OCI-M1 (cell line): ENCODE measurements at regions not wholly inside any gene's neighbourhood (a gene's known extent, or its start where the extent isn't known, plus 50 kb on each side); places are given as distances from the start of the nearest gene placed in this dataset.

ENCODE experiments used
- DNase-seq: peaks from one replicate; lab custom pipeline; 2025; lab: John Stamatoyannopoulos, UW

DNA sequence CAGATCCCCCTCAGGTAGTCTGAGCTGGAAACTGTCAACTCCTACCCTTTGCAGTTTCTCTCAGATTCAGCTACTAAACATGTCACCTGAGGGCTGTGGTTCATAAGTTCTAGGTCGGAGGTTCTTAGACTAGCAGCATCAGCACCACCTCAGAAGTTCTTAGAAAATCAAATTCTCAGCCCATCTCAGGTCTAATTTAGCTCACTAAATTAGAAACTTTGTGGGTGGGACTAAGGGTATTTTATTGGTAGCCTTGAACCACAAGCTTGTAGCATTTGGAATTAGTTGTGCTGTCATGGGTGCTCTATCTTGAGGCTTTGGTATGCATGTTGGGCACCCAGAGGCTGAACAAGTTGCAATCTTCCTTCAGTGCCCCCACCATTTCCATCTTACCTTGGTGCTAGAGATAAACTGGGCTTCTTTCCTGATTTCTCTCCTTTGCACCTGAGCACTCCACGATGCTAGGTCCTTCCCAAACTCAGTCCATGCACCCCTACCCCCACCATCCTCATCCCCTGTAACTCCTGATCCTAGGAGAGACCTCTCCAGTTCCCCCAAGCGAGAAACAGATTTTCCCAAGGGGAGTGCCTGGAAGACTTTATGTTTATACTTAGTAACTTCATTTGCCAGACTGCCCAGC is 54.2 kb downstream of the S1PR1 start:
- peak; percentile 33 for DNase-seq

DNA sequence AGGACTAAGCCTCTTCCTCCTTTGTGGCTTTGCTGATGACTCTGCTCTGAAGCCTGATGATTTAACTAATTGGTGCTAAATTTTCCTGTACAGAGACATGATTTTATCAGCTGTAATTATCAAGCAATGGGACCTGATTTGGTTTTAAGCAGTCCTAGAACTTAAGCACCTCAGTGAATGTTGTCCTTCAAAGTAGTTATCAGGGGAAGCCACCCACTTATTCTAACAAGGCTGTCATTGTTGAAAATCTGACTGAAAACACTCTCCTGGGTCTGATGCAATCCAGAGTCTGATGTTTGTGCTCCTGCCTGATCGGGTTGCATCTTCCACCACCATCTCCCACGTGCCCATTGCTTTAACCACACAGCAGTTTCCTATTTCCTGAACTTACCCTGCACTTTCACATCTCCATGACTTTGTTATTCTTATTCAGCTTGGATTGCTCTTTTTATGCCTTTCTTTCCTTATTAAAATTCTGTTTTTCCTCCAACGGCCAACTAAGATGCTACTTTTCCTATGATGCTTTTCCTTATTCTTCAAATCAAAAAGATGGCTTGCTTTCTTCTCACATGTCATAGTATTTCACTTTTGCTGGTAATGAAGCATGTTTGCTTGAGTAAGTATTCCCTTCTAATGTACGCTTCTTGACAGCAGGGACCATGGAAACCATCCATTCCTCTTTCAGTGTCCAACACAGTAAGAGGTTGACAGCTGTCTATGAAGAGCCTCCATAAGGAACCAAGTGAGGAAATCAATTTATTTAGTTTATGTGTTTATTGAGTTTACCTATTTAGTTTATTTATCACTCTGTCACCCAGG is 55.0 kb downstream of the S1PR1 start:
- peak; percentile 93 for DNase-seq

DNA sequence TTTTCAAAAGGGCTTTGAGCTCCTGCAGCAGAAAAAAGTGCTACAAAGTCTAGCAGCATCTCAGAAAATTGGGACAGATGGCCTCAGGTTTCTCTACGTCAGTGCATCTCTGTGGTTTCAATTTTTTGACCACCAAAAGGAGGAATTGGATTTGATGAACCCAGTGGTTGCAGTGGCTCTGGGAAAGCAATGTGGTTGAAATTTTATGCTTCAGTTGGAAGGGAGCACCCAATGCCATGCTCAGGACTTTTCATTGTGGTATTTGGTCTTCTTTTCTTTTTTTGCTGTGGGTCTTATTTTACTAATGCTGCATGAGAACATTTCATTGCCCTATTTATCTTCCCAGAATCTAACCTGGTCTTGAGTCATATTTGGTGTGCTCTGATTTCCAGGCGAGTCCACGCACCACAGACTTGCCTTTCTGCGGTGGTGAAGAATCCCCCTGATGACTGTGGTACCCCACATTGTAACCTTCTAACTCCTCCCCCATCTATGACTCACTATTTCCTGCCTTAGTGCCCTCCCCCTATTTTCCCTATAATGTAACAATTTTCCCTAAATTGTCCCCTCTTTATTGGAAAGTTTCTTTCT is 56.7 kb downstream of the S1PR1 start:
- peak; percentile 66 for DNase-seq

DNA sequence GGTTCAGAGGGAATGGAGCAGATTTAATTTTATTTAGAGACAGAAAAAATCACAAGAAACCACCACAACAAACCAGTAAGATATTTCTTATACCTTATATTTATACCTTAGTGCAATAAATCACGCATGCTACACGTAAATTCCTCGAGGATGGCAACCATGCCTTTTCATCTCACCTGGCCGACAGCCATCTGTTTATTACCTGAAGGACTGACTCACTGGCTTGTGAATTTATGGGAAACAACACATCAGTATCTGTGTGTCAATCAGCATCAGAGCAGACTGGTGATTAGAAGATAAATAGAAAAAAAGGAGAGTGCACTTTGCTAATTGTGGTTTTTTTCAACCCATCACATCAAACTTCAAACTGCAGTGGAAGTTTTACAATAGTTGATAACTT is 58.4 kb downstream of the S1PR1 start:
- no peak for DNase-seq

DNA sequence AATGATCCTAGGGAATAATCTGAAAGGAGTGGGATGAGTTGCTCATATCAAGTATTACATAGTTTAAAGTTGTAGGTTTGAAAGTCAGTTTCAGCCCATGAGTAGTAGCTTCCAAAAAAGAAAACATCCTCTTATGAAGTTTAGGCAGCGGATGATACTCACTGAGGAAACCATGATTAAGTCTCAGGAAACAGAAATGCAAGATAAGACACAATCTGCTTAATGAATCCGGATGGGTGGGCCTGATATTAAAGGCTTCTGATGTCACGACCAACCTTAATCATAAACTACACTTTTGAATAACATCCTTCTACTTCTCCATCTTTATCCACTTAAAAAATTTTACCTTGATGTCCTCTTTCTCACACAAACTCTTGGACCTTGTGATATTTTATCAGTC is 61.8 kb downstream of the S1PR1 start:
- no peak for DNase-seq

DNA sequence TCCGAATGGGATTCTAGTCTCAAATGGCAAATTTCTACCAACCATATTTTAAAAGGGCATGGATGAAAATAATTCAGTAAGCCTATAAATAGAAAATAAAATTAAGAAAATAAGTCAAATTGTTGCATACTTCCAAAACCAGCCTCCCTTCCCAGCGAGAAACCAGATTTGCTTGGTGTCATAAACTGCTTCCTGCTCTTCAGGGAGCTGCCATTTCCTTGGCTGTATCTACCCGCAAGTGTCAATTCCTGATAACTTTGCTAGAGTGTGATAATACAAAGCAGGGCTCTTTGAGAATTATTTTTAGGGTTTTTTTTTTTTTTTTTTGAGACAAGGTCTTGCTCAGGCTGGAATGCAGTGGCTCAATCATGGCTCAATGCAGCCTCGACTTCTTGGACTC is 62.3 kb downstream of the S1PR1 start:
- no peak for DNase-seq

DNA sequence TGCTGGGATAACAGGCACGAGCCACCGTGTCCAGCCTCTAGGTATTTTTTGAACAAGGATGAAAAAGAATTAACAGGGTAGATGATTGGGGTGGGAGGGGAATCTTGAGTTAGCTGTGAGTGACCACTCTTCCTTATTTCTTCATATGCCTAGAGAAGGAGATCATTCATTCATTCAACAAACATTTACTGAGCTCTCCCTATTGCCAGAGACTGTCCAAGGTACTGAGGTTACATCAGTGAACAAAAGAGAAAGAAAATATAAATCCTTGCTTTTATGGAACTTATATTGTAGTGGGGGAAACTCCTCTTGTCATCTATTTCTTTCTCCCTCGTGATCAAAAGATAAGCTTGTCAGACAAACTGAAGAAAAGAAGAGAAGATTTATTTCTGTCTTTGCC is 62.9 kb downstream of the S1PR1 start:
- peak; percentile 5 for DNase-seq

DNA sequence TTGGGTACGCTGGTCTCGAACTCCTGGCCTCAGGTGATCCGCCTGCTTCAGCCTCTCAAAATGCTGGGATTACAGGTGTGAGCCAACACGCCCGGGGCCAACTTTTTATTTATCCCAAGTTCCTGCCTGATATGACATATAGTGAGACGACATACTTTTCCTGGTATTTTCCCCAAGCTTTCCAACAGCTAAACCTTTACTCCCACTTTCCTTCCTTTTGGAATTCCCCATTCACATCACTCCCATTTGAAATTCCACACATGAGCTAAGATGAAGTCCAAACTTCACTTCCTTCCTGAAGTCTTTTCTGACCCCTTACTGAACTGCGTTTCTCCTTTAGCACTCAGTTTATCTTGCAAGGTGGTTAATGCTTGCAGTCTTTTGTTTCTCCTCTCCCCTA is 64.1 kb downstream of the S1PR1 start:
- DNase-seq: no peak

DNA sequence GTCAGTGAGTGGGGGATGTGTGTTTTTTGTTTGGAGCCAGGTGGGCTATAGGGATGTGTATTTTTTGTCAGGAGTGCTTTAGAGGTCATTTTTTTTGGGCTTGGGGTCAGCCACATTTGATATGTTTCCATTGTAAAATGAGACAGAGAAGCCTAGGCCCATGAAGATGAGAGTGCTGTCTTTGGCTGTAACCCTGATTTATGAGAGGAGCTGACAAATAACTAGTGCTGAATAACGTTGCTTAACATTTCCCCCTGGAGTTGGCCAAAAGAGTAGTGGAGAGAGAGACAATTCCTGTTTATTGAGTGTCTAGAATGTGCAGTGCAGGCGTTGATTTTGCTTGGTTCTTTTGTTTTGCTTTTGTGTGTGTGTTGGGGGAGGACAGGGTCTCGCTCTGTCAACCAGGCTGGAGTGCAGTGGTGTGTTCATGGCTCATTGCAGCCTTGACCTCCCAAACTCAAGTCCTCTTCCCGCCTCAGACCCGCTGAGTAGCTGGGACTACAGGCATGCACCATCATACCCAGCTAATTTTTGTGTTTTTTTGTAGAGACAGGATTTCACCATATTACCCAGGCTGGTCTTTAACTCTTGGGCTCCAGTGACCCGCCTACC is 64.7 kb downstream of the S1PR1 start:
- no peak for DNase-seq

DNA sequence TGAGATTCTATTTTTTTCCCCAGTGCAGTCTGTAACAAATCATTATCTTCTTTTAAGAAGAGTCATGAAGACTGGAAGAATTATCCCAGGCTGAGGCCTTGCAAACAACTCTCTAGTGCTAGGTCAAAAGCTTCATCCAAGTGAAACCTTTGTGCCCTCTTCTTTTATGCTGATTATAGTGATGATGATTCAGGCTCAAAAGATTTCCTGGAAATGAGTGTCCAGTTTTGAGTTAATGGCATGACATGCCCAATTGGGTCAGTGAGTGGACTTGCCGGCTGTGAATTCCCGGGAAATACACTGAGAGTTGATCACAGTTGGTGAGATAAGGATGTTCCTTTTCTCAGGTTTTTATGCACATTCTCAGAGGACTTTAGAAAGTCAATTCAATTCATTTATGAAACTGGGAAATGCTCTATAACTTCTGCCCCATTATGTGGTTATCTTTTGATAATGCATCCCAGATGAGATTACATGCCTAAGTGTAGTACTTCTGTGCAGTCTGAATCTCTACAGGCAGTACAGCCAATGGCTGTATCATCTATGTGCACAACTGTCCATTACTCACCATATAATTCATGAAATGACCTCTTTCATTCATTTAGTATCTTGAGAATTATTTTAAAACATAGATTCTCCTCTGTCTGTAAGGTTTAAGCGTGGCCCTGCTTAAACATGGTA is 66.2 kb downstream of the S1PR1 start:
- DNase-seq: no peak

DNA sequence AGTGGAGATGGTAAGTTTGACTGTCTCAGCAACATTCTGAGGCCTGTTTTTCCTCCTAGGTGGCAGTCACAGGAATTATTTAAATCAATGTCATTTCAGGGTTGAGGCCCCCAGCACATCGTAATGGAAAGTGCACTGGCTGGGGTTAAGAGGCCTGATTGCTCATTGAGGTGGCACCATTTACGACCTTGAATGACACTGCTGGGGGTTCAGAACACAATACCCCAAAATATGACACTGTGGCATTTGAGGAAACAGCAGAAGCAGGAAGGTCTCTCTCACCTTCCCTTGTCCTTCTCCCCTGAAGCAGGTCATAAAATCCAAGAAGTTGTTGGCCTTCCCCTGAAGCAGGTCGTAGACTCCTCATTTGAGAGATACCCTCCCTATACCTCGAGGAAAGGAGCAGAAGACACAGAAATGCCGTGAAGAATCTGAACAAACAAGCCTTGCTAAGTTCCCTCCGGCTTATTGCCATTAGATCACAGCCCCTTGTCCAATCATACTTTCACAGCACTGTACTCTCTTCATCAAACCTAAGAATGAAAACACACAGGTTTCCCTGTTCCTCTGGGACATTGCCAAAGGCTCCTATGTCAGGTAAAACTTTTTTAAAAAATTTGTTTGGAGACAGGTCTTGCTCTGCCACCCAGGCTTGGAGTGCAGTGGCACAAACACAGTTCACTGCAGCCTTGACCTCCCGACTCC is 71.3 kb downstream of the S1PR1 start:
- DNase-seq: no peak

DNA sequence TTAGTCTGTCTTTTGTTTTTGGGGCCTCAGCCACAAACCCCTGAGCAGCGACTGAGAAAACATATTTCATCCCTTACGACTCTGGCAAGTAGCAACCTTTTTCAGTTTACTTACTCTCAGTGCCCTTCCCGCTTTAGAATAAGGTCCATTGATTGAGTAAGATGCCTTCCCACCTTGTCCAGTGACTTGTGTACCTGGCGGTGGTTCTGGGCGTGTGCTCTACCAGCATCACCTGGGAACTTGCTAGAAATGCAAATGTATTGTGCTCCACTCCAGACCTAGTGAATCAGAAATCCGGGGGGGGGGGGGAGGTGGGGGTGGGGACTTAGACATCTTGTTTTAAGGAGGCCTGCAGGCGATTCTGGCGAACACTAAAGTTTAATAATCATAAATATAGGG is 72.1 kb downstream of the S1PR1 start:
- no peak for DNase-seq

DNA sequence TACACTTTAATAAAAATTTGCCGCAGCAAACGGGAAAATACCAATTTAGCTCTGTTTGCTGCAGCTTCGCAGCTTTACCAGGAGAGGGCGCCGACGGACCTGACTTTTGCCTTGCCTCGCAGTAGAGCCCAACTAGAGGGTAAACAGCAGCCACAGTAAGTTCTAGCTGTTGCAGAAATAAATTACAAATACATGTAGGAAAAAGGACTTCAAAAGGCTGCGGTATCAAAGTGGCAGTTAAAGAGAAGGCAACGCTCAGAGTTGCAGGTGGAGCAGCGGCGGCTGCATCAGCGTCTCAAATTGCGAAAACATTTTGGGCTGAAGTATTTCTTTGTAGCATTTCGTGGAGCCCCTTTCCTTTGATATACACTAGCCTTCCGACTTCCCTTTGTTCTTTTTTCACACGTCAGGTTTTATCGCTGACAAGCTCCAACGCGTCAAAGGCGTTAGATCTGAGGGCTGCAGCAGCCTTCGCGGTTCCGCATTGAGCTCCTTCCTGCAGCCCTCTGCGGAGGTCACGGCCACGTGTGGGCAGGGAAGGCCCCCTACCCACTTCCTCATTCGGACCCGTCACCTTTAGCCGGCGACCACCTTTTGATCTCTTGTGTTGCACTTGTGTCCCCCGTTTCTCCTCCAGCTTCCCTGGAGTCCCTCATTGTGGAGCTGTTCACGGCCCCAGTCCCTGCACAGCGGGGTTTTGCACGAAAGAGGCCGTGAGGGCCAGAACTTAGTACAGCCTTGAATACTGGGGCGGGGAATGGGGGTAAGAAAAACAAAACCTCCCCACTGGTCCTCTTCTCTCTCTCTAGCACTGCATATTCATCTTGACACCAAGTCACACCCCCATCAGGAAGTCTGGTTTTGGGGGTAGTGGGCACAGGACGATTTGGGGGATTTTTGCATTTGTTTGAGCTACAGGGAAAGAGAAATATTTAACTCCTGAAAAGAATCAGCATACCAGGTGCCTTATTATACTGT is 72.8 kb downstream of the S1PR1 start:
- peak; percentile 78 for DNase-seq

DNA sequence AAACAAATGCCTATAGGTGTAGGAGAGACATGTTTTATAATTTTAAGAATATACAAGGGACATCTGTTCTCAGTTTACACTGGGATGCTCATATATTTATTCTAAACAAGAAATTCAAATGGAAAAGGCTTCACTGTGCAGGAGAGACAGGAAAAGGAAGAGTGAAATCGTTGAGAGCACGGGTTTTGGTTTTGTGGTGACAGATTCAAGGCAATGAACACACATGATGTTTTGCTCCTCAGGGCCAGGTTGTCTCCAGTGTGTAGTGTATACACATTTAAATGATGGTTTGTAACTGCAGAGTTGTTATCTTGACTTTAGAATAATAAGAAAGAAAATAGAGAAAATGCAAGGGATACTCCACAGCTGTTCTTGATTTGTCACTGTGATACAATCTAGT is 73.7 kb downstream of the S1PR1 start:
- peak; percentile 12 for DNase-seq

DNA sequence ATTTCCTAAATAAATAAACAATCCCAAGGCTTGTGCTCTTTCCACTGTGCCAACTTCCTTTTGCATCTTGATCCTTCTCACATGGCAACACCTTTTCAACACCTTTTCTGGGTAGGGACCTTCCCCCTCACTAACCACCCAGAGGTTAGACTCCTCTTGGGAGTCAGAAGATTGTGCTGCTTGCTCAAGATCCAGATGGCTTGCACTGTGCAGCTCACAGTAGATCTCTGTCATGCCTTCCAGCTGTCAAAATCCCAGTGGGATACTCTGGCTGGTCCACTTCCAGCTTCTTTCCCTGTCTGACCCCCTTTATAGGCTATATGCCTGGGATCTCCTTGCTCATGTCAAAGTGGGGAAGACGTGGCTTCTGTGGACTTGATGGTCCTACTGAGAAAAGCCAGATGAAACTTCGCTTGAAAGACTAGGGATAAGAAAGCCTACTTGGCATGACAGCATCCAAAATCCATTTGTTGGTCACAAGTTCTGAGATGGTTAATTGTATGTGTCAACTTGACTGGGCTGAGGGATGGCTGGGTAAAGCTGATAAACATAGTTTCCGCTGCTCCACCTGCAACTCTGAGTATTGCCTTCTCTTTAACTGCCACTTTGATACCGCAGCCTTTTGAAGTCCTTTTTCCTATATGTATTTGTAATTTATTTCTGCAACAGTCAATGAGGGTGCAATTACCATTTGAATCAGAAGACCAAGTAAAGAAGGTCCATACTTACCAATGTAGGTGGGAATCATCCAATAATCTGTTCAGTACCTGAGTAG is 74.5 kb downstream of the S1PR1 start:
- peak; percentile 32 for DNase-seq

DNA sequence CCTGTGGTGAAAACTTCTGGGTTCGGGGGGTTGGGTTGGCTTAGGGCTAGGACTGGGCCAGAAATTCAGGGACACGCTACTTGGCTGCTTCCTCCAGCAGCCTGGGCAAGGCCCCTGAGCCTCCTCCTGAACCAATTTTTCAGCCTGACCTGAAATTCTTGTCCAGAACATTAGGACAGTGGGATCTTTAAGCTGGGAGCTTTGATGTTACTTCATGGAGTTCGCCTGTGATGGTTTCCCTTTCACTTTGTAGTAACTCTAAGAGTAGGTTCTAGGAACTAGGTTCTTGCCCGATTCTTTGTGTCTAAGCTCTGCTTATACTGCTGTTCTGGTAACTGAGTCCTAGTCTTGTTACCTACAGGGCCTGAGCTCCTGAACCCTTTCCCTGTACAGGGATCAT is 75.3 kb downstream of the S1PR1 start:
- peak; percentile 63 for DNase-seq

DNA sequence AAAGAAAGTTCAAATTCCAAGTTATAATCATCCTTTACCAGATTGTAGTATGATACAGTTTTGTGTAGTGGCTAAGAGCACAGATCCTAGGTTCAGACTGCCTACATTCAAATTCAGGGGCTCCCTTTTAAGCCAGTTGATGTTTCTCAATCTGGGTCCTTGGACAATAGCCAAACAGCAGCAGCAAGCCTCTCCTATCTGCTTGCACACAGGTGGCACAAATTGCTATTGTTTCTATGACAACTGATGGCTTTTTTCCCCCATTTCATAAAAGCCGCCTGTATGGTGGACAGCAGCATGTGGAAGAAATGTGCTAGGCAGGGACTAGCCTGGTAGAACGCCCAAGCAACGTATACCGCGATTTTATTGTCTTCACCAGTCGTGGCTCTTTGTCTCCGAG is 76.5 kb downstream of the S1PR1 start:
- no peak for DNase-seq

DNA sequence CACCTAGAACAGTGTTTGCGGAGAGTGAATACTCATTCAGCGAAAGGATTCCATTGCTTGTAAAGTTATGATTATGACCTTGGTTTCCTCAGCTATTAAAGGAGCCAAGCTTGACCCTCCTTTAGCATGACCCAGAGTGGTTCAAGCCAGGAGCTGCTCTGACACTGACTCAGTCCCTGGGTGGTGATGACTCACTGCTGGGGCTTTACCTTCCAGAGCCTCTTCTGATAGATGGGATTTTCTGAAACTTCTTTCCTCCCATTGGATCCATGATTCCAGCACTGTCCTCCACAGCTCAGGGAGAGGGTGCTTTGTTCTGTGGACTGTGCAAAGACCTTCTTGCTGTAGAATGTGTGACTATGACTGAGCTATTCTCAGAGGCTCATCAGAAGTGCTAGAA is 77.4 kb downstream of the S1PR1 start:
- no peak for DNase-seq

DNA sequence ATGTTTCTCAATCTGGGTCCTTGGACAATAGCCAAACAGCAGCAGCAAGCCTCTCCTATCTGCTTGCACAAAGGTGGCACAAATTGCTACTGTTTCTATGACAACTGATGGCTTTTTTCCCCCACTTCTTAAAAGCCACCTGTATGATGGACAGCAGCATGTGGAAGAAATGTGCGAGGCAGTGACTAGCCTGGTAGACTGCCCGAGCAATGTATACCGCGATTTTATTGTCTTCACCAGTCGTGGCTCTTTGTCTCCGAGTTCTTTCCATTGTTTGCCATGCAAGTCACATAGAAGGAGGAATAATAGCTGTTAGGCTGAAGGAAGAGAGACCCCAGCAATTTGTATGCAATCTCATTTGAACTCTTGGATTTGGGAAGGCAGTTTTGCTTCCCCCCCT is 79.4 kb downstream of the S1PR1 start:
- no peak for DNase-seq

DNA sequence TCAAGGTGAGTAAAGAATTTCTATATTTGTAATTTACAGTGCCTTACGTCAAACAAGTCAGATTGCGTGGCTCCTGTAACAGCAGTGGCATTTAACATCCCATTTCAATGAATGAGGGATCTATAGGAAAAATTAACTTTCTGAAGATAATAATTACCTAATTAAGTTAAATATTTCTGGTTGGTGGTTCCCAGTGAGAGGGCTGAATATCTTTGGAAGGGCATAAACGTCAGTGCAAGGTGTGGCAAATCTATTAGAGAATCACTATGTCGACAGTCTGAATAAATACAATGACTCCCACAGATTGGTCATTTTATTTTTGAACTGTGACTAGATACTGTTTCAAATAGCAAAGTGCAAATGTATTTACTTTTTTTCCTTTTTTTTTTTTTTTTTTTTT is 80.0 kb downstream of the S1PR1 start:
- DNase-seq: no peak
